Upper lobe of left lung (tissue), 6 donors: ENCODE measurements at regions not wholly inside any gene's neighbourhood (a gene's known extent, or its start where the extent isn't known, plus 50 kb on each side); places are given as distances from the start of the nearest gene placed in this dataset.

Source experiments
- ATAC-seq, 2 donors: fragments of 200-7000 bp; cut with Tn5 transposase; one replicate each; pipeline ENCODE4 v1.9.1; 2022; ENCODE audit warnings: mild to moderate bottlenecking in 2 of 2, moderate library complexity in 2 of 2; ENCODE audit not compliant: low FRiP score in 2 of 2
- DNase-seq, 2 donors: peaks; one replicate each; pipeline ENCODE4 v3.0.0-alpha.2; 2019 to 2020
- H3K27ac ChIP-seq, 4 donors: fragments of 200-600 bp; sonication (generic); one replicate each; pipeline ENCODE4 v1.5.1; 2016 to 2019
- H3K27me3 ChIP-seq, 4 donors: fragments of 200-600 bp; sonication (generic); one replicate each; pipeline ENCODE4 v1.5.1; 2017 to 2019
- H3K36me3 ChIP-seq, 4 donors: fragments of 200-600 bp; sonication (generic); one replicate each; pipeline ENCODE4 v1.5.1; 2016 to 2019
- H3K4me1 ChIP-seq, 4 donors: fragments of 200-600 bp; sonication (generic); one replicate each; pipeline ENCODE4 v1.5.1; 2018 to 2019
- H3K4me3 ChIP-seq, 4 donors: fragments of 200-600 bp; sonication (generic); one replicate each; pipeline ENCODE4 v1.5.1; 2017 to 2019; ENCODE audit warnings: mild to moderate bottlenecking in 2 of 4, moderate library complexity in 1 of 4
- H3K9me3 ChIP-seq, 4 donors: fragments of 200-600 bp; sonication (generic); one replicate each; pipeline ENCODE4 v1.5.1; 2018 to 2019
- EP300 ChIP-seq, 4 donors: sonication (generic); formaldehyde crosslinking; IDR thresholded peaks; one replicate each; pipeline ENCODE4 v1.5.1; 2017; ENCODE audit warnings: antibody characterized with exemption in 4 of 4, control low read depth in 2 of 4
- POLR2A ChIP-seq, 4 donors: fragments of 450-650 bp; IDR thresholded peaks; one replicate each; pipeline ENCODE4 v1.5.1; 2016 to 2017; ENCODE audit warnings: antibody characterized with exemption in 4 of 4, mild to moderate bottlenecking in 2 of 4
- POLR2AphosphoS5 ChIP-seq, 2 donors: sonication (generic); formaldehyde crosslinking; IDR thresholded peaks; one replicate each; pipeline ENCODE4 v1.5.1; 2017; ENCODE audit warnings: antibody characterized with exemption in 2 of 2
- WGBS, 2 donors: methylation state at CpG; one replicate each; pipeline ENCODE4 v1.1.5; 2017 to 2018; 5-methylcytosine and 5-hydroxymethylcytosine counted together
- TF ChIP-seq, protein P1 (sequence below), 6 experiments: fragments of 450-650 bp in 4 of 6; fragments of 200-600 bp in 2 of 6; sonication (generic) in 2 of 6; IDR thresholded peaks; one replicate each; pipeline ENCODE4 v1.5.1; 2016 to 2019; ENCODE audit warnings: antibody characterized with exemption in 6 of 6
- donor health status: DM: no; HTN: no; CAD: no; lungs with moderate emphysema.
- donor health status: DM: no; HTN: yes; CAD: no; lungs with severe emphysema.

DNA sequence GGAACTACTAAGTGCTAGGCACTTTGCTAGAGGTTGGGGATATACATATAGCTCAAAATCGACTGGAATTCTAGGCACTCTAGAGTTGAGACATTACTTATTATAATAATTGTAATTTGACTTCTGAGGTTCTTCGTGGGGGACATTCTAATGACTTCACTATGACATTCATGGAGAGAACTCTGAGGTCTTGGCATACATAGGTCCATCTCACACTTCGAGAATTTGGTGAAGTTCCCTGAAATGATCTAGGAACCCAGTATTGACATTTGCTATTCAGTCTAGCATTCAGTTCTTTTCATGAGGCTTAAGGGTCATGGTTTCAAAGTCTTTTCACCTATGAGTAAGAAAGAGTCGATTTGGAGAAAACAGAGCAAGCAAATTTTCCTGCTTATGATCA lies 446.6 kb upstream of the JAG1 start:
- TF ChIP-seq EP300 (IDR thresholded peaks at IDR 0.05) (no peak), POLR2A (IDR thresholded peaks at IDR 0.05) (no peak), POLR2AphosphoS5 (IDR thresholded peaks at IDR 0.05) (no peak)
- TF ChIP-seq, protein P1, sequence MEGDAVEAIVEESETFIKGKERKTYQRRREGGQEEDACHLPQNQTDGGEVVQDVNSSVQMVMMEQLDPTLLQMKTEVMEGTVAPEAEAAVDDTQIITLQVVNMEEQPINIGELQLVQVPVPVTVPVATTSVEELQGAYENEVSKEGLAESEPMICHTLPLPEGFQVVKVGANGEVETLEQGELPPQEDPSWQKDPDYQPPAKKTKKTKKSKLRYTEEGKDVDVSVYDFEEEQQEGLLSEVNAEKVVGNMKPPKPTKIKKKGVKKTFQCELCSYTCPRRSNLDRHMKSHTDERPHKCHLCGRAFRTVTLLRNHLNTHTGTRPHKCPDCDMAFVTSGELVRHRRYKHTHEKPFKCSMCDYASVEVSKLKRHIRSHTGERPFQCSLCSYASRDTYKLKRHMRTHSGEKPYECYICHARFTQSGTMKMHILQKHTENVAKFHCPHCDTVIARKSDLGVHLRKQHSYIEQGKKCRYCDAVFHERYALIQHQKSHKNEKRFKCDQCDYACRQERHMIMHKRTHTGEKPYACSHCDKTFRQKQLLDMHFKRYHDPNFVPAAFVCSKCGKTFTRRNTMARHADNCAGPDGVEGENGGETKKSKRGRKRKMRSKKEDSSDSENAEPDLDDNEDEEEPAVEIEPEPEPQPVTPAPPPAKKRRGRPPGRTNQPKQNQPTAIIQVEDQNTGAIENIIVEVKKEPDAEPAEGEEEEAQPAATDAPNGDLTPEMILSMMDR (IDR thresholded peaks at IDR 0.05): no peak
- DNase-seq (no peak), ATAC-seq (no peak)
- Histone ChIP-seq H3K27ac (no peak overlapping the region), H3K4me3 (no peak overlapping the region), H3K9me3 (no peaks in the 10 kb centered on the region), H3K4me1 (no peaks in the 10 kb centered on the region), H3K36me3 (no peaks in the 10 kb centered on the region), H3K27me3 (no peaks in the 10 kb centered on the region)
- 80 to 82% methylated on average over 4 of the region's 4 CpGs for WGBS, 2 donors

DNA sequence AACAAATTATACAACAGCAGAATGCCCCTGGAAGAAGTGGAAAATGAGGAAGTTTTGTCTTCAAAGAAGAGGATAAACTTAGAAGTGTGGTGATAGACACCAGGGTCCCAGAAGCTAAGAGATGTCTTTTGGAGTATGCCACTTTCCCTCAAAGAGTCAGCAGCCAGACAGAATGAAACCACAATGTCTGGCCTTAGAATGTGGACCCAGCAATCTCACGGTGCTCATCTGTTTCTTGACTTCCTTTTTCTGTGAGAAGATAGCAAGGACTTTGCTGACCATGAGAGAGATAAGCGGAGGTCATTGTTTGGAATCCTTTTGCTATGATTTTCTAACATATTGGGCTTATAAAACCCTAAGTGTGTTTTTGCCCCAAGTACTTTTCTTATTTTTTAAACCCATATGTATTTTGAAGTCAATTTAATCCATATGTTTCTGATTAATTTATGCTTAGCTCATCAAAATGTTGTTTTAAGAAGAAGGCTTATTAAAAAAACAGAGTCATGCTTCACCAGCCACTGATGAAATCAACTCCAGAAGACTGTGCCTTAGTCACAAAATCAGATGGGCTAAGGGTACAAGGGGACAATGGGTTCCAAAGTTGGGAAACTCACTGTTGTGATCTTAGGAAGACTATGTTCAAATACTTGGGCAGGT lies 451.2 kb upstream of the JAG1 start:
- no peaks in the 10 kb centered on the region for H3K4me1 ChIP-seq

GRCh38 chr20:11128220-11128718 lies 454.5 kb upstream of the JAG1 start:
- 54 to 64% methylated on average over 3 of the region's 3 CpGs for WGBS, 2 donors
- ATAC-seq (peak in 1 of 2 donors; percentile 78), DNase-seq (no peak)
- Histone ChIP-seq H3K27ac (no peak overlapping the region), H3K27me3 (no peaks in the 10 kb centered on the region), H3K9me3 (no peaks in the 10 kb centered on the region), H3K36me3 (no peaks in the 10 kb centered on the region), H3K4me1 (no peaks in the 10 kb centered on the region), H3K4me3 (no peak overlapping the region)
- TF ChIP-seq, protein P1 (IDR thresholded peaks at IDR 0.05): no peak
- no peak for TF ChIP-seq POLR2AphosphoS5 (IDR thresholded peaks at IDR 0.05)
- TF ChIP-seq POLR2A (IDR thresholded peaks at IDR 0.05): no peak
- no peak for TF ChIP-seq EP300 (IDR thresholded peaks at IDR 0.05)

More for the DNA sequence above, 451.2 kb upstream of the JAG1 start:
- H3K4me3 ChIP-seq: no peak overlapping the region
- TF ChIP-seq, protein P1 (IDR thresholded peaks at IDR 0.05): no peak
- no peak for TF ChIP-seq POLR2A (IDR thresholded peaks at IDR 0.05)
- TF ChIP-seq POLR2AphosphoS5 (IDR thresholded peaks at IDR 0.05): no peak
- no peak for TF ChIP-seq EP300 (IDR thresholded peaks at IDR 0.05)
- H3K27me3 ChIP-seq: no peaks in the 10 kb centered on the region
- H3K27ac ChIP-seq: no peak overlapping the region
- WGBS, 2 donors: 44 to 49% methylated on average over 2 of the region's 2 CpGs
- H3K36me3 ChIP-seq: no peaks in the 10 kb centered on the region
- ATAC-seq: no peak
- no peak for DNase-seq
- H3K9me3 ChIP-seq: no peaks in the 10 kb centered on the region

- no peaks in the 10 kb centered on the region for H3K27me3 ChIP-seq
- H3K27ac ChIP-seq: no peak overlapping the region
- ATAC-seq (peak in 1 of 2 donors; percentile 22), DNase-seq (no peak)
- H3K4me3 ChIP-seq: no peak overlapping the region
- no peak for TF ChIP-seq EP300 (IDR thresholded peaks at IDR 0.05)
- TF ChIP-seq, protein P1 (IDR thresholded peaks at IDR 0.05): no peak
- TF ChIP-seq POLR2AphosphoS5 (IDR thresholded peaks at IDR 0.05): no peak
- no peak for TF ChIP-seq POLR2A (IDR thresholded peaks at IDR 0.05)
- H3K9me3 ChIP-seq: no peaks in the 10 kb centered on the region
- no peaks in the 10 kb centered on the region for H3K36me3 ChIP-seq
- H3K4me1 ChIP-seq: no peaks in the 10 kb centered on the region
- WGBS, 2 donors: 70 to 75% methylated on average over 1 of the region's 1 CpG
Measured at GRCh38 chr20:11128721-11129120, 454.9 kb upstream of the JAG1 start.
